Adrenal gland (tissue), 5 donors: ENCODE measurements at regions not wholly inside any gene's neighbourhood (a gene's known extent, or its start where the extent isn't known, plus 50 kb on each side); places are given as distances from the start of the nearest gene placed in this dataset.

Source experiments
- CTCF ChIP-seq, 6 experiments: fragments of 450-650 bp in 4 of 6; fragments of 200-600 bp in 2 of 6; sonication (generic) in 1 of 6; IDR thresholded peaks; 1 replicate in 5 of 6; 2 replicates in 1 of 6; pipeline versions ENCODE4 v1.5.1 to v1.8.0; 2016 to 2021; ENCODE audit warnings: antibody characterized with exemption in 6 of 6, mild to moderate bottlenecking in 2 of 6, moderate library complexity in 1 of 6
- POLR2A ChIP-seq, 2 donors: fragments of 450-650 bp; IDR thresholded peaks; one replicate each; pipeline ENCODE4 v1.6.1; 2017; ENCODE audit warnings: antibody characterized with exemption in 2 of 2, mild to moderate bottlenecking in 2 of 2, moderate library complexity in 1 of 2
- donor health status: DM: no; HTN: no; CAD: no.

DNA sequence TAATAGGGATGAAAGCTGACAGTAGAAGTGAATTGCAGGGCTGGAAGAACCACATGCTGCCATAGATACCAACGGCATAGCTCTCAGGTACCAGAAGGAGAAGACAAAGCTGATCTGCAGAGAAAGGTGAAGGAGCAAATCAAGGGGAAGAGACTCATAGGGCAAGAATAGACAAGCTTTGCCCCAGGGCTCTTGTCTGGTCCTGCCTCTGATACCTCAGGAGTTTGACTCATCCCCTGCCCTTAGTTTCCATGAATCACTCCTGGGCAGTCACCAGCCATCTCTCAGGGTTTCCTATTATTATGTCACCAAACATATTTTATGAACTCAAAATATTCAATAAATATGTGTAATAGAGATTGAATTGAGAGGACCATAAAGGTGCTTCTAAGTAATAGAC is 800.9 kb downstream of the DNAH5 start:
- TF ChIP-seq POLR2A (IDR thresholded peaks at IDR 0.05) = no peak
- TF ChIP-seq CTCF (IDR thresholded peaks at IDR 0.05) = no peak
